HFFc6 (cell line): ENCODE measurements at regions not wholly inside any gene's neighbourhood (a gene's known extent, or its start where the extent isn't known, plus 50 kb on each side); places are given as distances from the start of the nearest gene placed in this dataset.

Experiments used
- DNase-seq: peaks from one replicate; pipeline ENCODE4 v3.0.0-alpha.2; 2018
- H3K27ac Mint-ChIP-seq: 2 replicates; pipeline ENCODE4 v1.8.0; 2020; ENCODE audit warnings: mild to moderate bottlenecking, mixed read lengths
- H3K27me3 Mint-ChIP-seq: 2 replicates; pipeline ENCODE4 v1.8.0; 2021; ENCODE audit warnings: mild to moderate bottlenecking, moderate library complexity, mixed read lengths; ENCODE audit not compliant: insufficient read depth
- H3K36me3 Mint-ChIP-seq: 2 replicates; pipeline ENCODE4 v1.8.0; 2021; ENCODE audit warnings: low read depth, mixed read lengths
- H3K4me1 Mint-ChIP-seq: 2 replicates; pipeline ENCODE4 v1.8.0; 2020; ENCODE audit warnings: low read depth, mixed read lengths
- H3K4me3 Mint-ChIP-seq: 2 replicates; pipeline ENCODE4 v1.8.0; 2020; ENCODE audit warnings: mild to moderate bottlenecking, moderate library complexity, mixed read lengths
- H3K9me3 Mint-ChIP-seq: 2 replicates; pipeline ENCODE4 v1.8.0; 2020; ENCODE audit warnings: mild to moderate bottlenecking, mixed read lengths
- CTCF ChIP-seq: fragments of 200-600 bp; sonication (generic); IDR thresholded peaks from 2 replicates; pipeline ENCODE4 v1.5.0; 2021; ENCODE audit warnings: antibody characterized with exemption, mild to moderate bottlenecking

- no peaks in the 10 kb centered on the region for H3K4me1 Mint-ChIP-seq
- H3K36me3 Mint-ChIP-seq, result peaks cover 5% of the 10 kb centered on the region; the same call in 1 of the 2 replicates
- no peak for TF ChIP-seq CTCF
- H3K27me3 Mint-ChIP-seq, result no peaks in the 10 kb centered on the region; the same call in 1 of the 2 replicates
- no peak overlapping the region for H3K27ac Mint-ChIP-seq
- H3K9me3 Mint-ChIP-seq, result peaks cover 39% of the 10 kb centered on the region
- H3K4me3 Mint-ChIP-seq, result no peak overlapping the region
- DNase-seq, result no peak
These were observed 55.4 kb upstream of the SNRPN start for GRCh38 chr15:24899367-24899766.

GRCh38 chr15:24899795-24900194, 55.0 kb upstream of the SNRPN start:
- peaks cover 5% of the 10 kb centered on the region; the same call in 1 of the 2 replicates for H3K36me3 Mint-ChIP-seq
- no peak for TF ChIP-seq CTCF

GRCh38 chr15:24901409-24901808, 53.4 kb upstream of the SNRPN start:
- Mint-ChIP-seq H3K36me3 (peaks cover 5% of the 10 kb centered on the region; the same call in 1 of the 2 replicates), H3K9me3 (peaks cover 41% of the 10 kb centered on the region), H3K27me3 (no peaks in the 10 kb centered on the region; the same call in 1 of the 2 replicates), H3K27ac (no peak overlapping the region), H3K4me1 (no peaks in the 10 kb centered on the region), H3K4me3 (no peak overlapping the region)
- no peak for TF ChIP-seq CTCF
- no peak for DNase-seq

More at GRCh38 chr15:24899795-24900194, 55.0 kb upstream of the SNRPN start:
- Mint-ChIP-seq H3K27ac (no peak overlapping the region), H3K4me3 (no peak overlapping the region), H3K4me1 (no peaks in the 10 kb centered on the region), H3K27me3 (no peaks in the 10 kb centered on the region; the same call in 1 of the 2 replicates), H3K9me3 (peaks cover 35% of the 10 kb centered on the region)
- no peak for DNase-seq
